NCI-H1417 (cell line): ENCODE measurements at regions not wholly inside any gene's neighbourhood (a gene's known extent, or its start where the extent isn't known, plus 50 kb on each side); places are given as distances from the start of the nearest gene placed in this dataset.
"Not testable (repeated sequence)": the region's sequence is repeated elsewhere in the genome, so short reads cannot be mapped to it uniquely, and the experiment has no call there.

Experiments
- DNase-seq, 3 experiments: peaks; one replicate each; lab custom pipeline; 2025; lab: John Stamatoyannopoulos, UW

GRCh38 chr5:87198010-87198409 lies 69.7 kb upstream of the RASA1 start:
- DNase-seq = no peak

- not testable (repeated sequence) for DNase-seq
Measured at GRCh38 chr5:87199246-87199645, 68.4 kb upstream of the RASA1 start.

GRCh38 chr5:87199704-87200103 lies 68.0 kb upstream of the RASA1 start:
- DNase-seq = not testable (repeated sequence)

- no peak for DNase-seq
Measured at GRCh38 chr5:87210076-87210475, 57.6 kb upstream of the RASA1 start.

GRCh38 chr5:87210743-87211142 lies 56.9 kb upstream of the RASA1 start:
- DNase-seq = peak in 1 of 3 experiments; percentile 31

GRCh38 chr5:87211676-87212075 lies 56.0 kb upstream of the RASA1 start:
- DNase-seq = no peak

- not testable (repeated sequence) for DNase-seq
Measured at GRCh38 chr5:87212183-87212582, 55.5 kb upstream of the RASA1 start.

- DNase-seq = not testable (repeated sequence)
Measured at GRCh38 chr5:87217480-87217879, 50.2 kb upstream of the RASA1 start.
